NCI-H2171 treated with DMSO at 0.1 percent for 48 hours (cell line): ENCODE measurements at regions not wholly inside any gene's neighbourhood (a gene's known extent, or its start where the extent isn't known, plus 50 kb on each side); places are given as distances from the start of the nearest gene placed in this dataset.

ENCODE experiments used
- DNase-seq: peaks from one replicate; lab custom pipeline; 2025; lab: John Stamatoyannopoulos, UW

DNA sequence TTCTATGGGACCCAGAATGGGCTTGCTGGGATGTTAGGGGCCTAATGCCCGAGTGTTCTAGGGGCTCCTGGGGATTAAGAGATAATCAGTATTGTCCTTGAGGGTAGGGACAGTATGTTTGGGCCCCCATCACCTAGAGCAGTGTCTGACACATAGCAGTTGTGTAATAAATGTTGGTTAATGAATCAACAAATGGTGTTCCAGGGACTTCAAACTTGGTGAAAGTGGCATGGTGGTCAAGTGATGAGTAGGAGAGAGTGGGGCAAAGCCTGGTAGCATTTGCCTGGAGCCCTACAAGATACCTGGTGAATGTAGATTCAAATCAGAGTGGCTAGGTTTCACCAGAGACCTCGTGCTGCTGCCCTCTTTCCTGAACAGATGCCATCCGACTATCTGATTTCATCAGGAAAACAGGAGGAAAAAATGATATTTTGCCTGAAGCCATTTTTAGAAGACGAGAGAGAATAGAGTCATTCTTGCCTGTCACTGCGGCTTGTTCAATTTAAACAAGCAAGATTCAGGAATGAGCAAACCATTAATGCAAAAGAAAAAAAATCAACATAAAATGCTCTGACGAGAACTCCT is 117.3 kb downstream of the RPL22L1 start:
- peak; percentile 54 for DNase-seq

GRCh38 chr3:170751899-170752293 is 118.1 kb downstream of the RPL22L1 start:
- DNase-seq: peak; percentile 62

DNA sequence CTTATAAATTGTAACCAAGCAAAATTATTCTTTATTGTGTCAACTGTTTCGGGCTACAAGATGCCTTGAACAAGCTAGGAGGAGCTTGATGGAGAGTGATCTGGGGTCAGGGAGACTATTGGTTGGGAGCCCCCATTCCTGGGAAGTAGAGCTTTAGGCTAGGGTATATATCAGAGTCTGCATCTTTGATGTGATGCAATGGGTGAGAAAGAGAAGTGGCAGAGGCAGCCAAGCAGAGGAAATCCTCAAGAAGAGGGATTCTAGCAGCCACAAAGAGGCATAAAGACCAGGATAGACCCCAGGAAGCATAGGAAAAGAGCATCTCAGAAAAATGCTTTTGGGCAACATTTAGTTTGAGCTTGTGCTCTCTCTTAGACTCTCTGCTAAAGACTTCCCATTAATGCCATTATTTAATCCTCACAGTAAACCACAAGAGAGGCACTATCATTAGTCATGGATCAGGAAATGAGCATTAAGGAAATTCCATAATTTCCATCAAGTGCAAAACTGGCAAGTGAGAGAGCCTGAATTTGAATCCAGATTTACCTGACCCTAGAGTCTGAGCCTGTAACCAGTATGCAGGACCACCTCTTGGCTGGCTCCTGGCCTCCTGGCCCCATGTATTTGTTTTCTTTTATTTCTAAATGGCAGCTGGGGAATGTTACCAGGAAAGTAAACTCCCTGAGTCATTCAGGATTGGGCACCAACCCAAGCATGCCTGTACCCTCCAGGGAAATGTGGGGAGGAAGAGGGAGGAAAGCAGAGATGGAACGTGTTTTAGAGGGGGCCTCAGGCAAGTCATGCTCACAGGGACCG is 118.7 kb downstream of the RPL22L1 start:
- peak; percentile 87 for DNase-seq

DNA sequence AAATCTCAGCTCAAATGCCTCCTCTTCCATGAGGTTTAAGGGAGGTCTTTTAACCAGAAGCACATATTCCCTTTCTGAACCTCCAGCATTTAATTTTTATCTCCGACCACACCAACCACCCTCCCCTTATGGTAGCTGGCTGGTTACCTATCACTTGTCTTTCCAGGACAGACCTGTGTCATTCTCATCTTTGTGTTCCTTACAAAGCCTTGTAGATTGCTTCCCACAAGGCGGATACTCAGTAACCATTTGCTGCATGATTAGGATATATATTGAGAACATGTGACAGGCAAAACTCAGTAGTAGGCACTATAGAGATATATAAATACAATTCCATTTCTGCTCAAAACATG is 119.5 kb downstream of the RPL22L1 start:
- no peak for DNase-seq

- DNase-seq: peak; percentile 25
Observed at GRCh38 chr3:170749765-170750477, 120.1 kb downstream of the RPL22L1 start.

DNA sequence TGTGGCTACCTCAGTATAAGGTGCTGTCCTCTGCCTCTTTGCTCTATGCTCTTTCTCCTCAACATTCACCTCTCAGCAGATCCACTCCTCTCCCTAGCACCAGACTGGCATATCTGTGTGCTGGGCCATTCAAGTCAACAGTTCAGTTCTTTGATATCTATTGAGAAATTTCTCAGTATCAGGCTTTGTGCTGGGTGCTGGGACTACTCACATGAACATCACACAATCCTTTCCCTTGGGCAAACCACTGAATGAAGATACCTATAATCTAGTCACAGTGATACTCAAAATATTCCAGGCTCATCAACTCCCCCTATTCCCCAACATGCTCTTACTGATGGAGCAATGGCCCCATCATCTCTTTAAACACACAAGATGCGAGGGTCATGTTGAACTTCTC is 120.8 kb downstream of the RPL22L1 start:
- DNase-seq: no peak

GRCh38 chr3:170746175-170746942 is 123.6 kb downstream of the RPL22L1 start:
- no peak for DNase-seq

DNA sequence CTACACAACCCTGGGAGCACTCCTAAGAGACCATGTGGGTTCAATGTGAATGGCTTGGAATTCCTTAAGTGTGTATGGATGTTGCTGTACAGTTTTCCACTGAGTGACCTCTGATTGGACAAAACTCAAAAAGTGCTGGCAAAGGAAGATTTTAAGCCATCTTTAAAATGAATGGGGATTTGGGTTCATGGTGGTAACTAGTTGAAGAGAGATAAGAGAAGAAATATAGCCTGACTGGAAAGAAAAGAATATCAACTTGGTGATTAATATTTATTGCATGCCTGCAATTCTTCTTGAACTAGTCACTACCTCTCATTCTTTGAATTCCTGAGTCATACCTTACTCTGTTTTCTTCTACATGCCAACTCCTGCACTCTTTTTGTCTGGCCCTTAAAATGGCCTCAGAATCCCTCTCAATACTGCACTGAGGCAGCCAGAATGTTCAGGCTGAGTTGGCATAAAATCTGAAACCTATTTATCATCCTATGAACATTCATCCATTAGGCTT is 124.7 kb downstream of the RPL22L1 start:
- no peak for DNase-seq

- DNase-seq: no peak
Observed at GRCh38 chr3:170741756-170742529, 128.1 kb downstream of the RPL22L1 start.

DNA sequence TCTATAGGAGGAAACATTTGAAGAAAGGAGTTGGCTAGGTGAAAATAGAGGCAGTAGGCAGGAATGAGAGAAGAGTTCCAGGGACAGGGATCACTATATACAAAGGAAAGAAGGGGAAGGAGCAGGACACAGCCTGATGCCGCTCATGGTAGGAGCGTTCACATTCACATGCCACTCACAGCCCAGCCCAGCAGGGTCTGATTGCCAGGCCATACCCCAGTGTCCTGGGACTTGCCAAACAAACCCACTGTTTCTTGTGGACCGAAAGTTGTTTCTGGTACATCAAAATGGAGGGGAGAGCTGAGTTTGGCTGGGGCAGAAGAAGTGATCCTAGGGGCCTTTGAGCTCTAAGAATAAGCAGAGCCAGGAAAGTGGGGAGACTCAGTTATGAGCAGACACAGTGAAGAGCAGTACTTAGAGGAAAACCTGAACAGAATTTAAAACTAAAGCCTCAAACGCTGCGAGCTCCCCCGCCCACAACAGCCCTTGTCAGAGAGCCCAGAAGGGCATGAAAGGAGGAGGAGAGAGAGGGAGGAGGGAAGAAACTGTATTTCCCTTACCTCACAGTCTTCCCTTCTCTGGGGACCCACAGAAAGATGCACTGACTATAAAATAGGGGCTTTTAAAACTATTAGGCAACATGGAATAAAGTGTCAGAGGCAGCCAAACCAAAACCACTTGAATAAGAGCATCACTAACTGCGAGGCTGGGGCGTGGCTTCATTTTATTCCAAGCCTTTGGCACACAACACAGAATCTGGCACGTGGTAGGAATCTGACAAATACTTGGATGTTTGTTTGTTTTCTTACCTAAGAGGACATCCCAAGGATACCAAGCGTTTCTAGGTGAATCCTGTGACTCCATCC is 129.0 kb downstream of the RPL22L1 start:
- DNase-seq: peak; percentile 37

DNA sequence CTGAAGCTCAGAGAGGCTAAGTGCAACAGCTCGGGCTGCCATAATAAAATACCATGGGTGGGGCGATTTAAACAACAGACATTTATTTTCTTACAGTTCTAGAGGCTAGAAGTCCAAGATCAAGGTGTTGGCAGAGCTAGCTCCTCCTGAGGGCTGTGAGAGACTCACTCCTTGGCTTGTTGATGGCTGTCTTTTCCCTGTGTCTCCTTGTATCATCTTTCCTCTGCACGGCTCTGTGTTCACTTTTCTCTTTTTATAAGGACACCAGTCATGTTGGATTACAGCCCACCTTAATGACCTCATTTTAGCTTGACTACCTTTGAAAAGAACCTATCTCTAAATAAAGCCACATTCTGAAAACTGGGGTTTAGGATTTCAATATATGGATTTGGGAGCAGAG is 129.7 kb downstream of the RPL22L1 start:
- DNase-seq: no peak

- DNase-seq: no peak
Observed at GRCh38 chr3:170739410-170739809, 130.6 kb downstream of the RPL22L1 start.

GRCh38 chr3:170738766-170739165 is 131.2 kb downstream of the RPL22L1 start:
- no peak for DNase-seq

DNA sequence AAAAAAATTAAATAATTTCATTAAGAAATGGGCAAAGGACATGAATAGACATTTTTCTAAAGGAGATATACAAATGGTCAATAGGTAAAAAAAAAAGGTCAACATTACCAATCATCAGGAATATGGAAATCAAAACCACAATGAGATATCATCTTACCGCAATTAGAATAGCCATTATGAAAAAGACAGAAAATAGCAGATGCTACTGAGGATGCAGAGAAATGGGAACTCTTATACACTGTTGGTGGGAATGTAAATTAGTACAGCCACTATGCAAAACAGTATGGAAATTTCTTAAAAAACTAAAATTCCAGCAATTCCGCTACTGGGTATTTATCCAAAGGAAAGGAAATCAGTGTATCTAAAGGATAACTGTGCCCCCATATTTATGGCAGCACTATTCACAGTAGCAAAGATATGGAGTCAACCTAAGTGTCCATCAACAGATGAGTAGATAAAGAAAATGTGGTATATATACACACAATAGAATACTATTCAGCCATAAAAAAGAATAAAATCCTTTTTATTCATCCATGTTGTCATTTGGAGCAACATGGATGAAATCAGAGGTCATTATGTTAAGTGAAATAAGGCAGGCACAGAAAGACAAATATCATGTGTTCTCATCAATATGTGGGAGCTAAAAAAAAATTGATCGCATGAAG is 132.4 kb downstream of the RPL22L1 start:
- DNase-seq: peak; percentile 12

DNA sequence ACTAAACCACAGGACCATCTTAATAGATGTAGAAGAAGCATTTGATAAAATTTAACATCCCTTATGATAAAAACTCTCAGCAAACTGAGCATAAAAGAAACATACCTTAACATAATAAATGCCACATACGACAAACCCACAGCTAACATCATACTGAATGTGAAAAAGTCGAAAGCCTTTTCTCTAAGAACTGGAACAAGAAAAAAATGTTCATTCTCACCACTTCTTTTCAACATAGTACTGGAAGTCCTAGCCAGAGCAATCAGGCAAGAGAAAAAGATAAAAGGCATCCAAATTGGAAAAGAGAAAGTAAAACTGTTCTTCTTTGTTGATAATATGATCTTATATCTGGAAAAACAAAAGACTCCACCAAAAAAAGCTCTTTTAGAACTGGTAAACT is 134.2 kb downstream of the RPL22L1 start:
- no peak for DNase-seq

DNA sequence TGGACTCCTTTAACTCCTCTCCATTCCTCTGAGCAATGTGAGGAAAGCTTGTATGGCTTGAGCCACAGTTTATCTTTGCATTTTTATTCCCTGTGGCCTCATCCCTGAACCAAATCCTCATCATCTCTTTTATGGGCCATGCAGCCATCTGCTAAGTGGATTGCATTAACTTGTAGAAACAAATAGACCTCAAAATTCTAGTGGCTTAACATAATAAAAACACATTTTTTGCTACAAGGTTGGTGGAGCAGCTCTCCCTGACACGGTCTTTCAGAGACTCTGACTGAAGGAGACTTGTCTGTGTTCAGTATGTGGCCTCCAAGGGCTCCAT is 135.3 kb downstream of the RPL22L1 start:
- DNase-seq: no peak

GRCh38 chr3:170734043-170734734 is 135.8 kb downstream of the RPL22L1 start:
- DNase-seq: no peak

DNA sequence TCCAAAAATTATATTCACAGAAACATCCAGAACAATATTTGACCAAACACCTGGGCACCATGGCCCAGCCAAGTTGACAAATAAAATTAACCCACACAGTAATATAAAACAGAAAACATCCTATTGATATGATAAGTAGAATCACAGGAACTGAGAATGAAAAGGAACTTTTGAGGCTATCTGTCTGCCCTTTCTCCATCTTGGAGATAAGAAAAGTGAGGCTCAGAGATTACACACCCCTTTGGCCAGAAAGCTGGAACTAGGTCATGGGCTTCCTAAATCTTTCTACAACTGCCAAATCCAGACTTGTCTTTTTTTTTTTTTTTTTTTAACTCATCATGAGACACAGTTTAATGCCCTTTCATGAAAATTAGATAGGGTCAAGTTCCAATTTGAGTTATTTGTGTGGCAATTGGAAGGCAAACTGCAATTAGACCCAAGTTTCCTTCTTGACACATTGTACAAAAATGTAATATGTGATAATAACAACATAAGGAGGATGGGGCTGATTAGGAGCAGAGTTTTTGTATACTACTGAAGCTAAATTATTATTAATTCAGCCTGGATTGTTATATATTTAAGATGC is 137.2 kb downstream of the RPL22L1 start:
- DNase-seq: no peak

DNA sequence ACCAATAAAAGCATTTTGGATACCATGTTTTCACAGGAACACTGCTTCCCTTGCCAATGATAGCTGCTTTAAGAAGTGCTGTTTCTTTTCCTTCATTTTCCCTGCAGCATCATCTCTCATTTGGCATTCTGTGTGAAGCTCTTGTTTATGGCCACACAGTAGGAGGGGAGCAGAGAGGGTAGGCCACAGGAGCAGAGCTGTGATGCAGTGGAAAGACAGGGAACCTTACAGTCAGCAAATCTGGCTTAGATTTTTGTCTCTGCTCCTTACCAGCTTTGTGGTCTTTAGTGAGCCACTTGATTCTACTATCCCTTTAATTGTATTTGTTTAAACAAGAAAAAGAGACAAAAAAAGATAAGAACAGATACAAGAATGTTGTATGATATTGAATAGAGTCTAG is 138.7 kb downstream of the RPL22L1 start:
- DNase-seq: no peak
